ENCODE measurements at regions not wholly inside any gene's neighbourhood (a gene's known extent, or its start where the extent isn't known, plus 50 kb on each side); places are given as distances from the start of the nearest gene placed in this dataset.
"Not testable (repeated sequence)": the region's sequence is repeated elsewhere in the genome, so short reads cannot be mapped to it uniquely, and the experiment has no call there.

DNA sequence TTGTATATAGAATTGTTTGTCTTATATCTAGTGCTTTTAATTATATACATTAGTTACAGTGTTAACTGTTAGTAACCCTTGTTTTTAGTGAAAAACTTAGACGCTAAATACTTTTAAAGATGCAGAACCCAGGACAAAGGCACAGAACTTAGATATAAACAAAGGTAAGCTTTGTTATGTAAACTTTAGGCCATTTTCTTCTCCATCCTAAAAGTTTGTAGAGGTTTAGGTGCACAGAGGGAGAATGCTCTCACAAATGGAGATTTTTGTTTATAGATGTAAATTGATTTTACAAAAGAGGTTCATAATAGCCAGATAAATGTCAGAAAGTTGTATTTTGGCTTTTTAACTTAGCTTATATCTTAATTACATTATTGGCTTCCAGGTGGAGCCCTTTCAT lies 490.5 kb upstream of the LRRC7 start:
- TF ChIP-seq, protein P1, sequence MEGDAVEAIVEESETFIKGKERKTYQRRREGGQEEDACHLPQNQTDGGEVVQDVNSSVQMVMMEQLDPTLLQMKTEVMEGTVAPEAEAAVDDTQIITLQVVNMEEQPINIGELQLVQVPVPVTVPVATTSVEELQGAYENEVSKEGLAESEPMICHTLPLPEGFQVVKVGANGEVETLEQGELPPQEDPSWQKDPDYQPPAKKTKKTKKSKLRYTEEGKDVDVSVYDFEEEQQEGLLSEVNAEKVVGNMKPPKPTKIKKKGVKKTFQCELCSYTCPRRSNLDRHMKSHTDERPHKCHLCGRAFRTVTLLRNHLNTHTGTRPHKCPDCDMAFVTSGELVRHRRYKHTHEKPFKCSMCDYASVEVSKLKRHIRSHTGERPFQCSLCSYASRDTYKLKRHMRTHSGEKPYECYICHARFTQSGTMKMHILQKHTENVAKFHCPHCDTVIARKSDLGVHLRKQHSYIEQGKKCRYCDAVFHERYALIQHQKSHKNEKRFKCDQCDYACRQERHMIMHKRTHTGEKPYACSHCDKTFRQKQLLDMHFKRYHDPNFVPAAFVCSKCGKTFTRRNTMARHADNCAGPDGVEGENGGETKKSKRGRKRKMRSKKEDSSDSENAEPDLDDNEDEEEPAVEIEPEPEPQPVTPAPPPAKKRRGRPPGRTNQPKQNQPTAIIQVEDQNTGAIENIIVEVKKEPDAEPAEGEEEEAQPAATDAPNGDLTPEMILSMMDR (IDR thresholded peaks at IDR 0.05) = no peak
- no peak for TF ChIP-seq ZFX (IDR thresholded peaks at IDR 0.05; ENCODE audit: borderline replicate concordance)
- no peak overlapping the region for H3K27ac ChIP-seq

DNA sequence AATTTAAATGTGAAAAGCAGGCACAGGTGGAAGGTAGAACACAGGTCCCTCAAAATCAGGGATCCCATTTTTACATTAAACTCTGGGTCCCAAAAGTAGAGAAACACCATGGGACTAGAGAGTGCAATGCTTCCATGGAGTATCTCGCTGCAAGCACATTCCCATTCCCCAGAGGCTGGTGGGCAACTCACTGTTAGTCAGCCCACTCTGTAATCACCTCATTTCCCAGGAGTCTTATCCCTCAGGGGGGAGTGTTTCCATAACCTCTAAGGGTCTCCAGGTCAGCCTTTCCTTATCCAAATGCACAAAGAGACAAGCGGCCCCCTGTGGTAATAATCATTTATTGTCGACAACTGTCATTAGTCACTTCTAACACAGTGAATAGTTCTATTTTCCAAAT lies 490.1 kb upstream of the LRRC7 start:
- no peak overlapping the region for H3K27ac ChIP-seq
- TF ChIP-seq, protein P1 (IDR thresholded peaks at IDR 0.05) = no peak
- no peak for TF ChIP-seq ZFX (IDR thresholded peaks at IDR 0.05; ENCODE audit: borderline replicate concordance)

DNA sequence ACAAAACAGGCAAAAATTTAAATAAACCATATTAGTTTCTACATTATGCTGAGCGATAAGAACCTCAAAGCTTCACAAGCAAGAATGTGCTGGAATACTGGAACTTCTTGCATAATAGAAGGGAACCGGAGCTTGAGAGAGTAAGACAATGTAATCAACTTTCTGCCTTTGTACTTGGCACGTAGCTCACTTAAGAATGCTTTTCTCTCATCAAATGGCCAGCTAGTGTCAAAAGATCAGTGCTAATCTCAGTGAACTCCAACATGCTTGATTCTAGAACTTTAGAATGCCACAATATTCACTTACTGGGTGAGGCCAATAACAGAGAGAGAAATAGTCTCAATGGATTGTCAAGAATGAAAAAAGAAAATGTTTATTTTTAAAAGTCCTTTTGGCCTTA lies 486.1 kb upstream of the LRRC7 start:
- TF ChIP-seq, protein P1 (IDR thresholded peaks at IDR 0.05) = no peak
- no peak for TF ChIP-seq ZFX (IDR thresholded peaks at IDR 0.05; ENCODE audit: borderline replicate concordance)
- no peak overlapping the region for H3K27ac ChIP-seq

DNA sequence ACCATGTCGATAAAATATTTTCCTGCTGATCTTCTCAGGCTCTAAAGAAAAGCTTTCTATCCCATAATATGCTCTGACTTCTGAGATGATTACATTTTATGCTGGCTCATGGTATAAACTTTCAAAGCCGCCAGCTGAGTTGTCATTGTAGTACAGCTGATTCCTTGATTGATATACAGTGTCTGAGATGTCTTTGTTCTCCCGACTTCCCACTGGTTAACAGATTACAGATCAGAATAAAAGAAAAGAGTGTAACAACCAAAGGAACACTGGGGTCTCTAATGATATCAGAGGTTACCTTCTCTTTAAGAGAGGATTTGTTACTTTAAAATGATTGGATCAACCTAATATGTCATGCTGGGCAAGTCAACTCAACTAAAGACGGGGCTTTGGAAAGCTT lies 485.4 kb upstream of the LRRC7 start:
- TF ChIP-seq ZFX (IDR thresholded peaks at IDR 0.05; ENCODE audit: borderline replicate concordance) = no peak

DNA sequence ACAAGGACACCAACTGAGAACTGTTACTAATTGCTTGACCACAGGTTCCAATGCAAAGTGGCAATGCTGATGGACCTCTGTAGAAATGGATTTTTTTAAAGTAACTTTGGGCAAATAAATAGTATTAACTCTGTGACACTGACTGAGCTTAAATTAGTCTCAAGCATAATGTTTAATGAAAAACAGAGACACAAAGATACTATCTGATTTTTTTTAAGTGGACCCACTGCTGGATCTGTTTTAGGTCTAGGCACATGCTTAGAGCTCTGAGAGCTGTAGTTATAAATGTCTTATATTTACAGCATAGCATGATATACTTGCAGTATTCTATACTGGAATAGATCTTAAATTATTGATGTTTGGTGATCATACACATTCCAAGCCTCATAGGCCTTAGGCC lies 481.6 kb upstream of the LRRC7 start:
- TF ChIP-seq, protein P1 (IDR thresholded peaks at IDR 0.05) = no peak

More for the DNA sequence above, 485.4 kb upstream of the LRRC7 start:
- no peak overlapping the region for H3K27ac ChIP-seq

DNA sequence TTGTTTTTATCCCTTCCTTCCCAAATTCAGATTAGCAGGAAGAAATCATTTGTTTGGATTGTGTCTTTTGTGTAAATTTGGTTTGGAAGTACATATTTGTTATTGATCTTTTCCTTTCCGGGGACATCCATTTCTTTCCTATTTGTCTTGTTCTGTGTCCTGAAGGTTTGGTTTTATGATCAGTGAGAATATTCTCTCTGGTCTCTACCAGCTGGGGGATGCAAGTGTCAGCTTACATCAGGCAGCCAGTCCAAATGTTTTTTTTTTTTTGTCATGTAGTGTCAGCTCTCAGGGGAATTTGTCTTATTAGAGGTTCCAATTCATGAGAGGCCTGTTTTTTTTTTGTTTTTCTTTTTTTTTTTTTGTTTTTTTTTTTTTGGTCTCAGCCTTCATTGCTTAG lies 479.2 kb upstream of the LRRC7 start:
- TF ChIP-seq, protein P1 (IDR thresholded peaks at IDR 0.05) = no peak
- no peak for TF ChIP-seq ZFX (IDR thresholded peaks at IDR 0.05; ENCODE audit: borderline replicate concordance)
- H3K27ac ChIP-seq = no peak overlapping the region

More for the DNA sequence above, 481.6 kb upstream of the LRRC7 start:
- no peak overlapping the region for H3K27ac ChIP-seq

DNA sequence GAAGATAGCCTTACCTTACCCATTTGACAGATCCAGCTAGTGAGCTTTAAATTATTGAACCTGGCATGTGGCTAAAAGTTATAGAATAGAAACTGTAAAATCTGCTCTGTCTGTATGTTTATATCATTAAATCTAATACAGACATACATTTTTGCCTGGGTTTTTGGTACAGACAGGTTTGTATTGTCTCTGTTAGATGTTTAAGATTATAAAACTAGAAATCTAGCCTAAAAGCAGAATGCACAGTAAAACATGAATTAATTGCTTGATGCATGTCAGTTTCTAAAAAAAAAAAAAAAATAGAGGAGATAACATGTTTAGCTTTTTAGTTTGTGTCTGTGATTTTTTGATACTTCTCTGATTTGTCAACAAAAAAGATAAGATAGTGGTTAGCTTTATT lies 477.6 kb upstream of the LRRC7 start:
- no peak overlapping the region for H3K27ac ChIP-seq
- TF ChIP-seq, protein P1 (IDR thresholded peaks at IDR 0.05) = no peak
- no peak for TF ChIP-seq ZFX (IDR thresholded peaks at IDR 0.05; ENCODE audit: borderline replicate concordance)

DNA sequence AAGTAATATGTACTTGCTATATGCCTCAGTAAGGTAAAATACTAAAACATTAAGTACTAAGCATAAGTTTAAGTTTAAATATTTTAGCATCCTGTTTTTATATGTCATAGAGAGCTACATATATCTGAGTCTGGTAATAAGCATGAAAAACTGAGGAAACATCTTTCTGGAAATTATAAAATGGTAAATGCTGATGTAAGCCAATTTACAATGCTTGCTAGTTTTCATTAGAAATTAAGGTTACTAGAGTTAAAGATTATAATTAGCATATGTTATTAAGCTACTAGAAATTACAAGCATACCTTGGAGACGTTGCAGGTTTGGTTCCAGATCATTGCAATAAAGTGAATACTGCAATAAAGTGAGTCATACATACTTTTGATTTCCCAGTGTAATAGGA lies 477.0 kb upstream of the LRRC7 start:
- no peak overlapping the region for H3K27ac ChIP-seq
- TF ChIP-seq, protein P1 (IDR thresholded peaks at IDR 0.05) = no peak
- no peak for TF ChIP-seq ZFX (IDR thresholded peaks at IDR 0.05; ENCODE audit: borderline replicate concordance)

DNA sequence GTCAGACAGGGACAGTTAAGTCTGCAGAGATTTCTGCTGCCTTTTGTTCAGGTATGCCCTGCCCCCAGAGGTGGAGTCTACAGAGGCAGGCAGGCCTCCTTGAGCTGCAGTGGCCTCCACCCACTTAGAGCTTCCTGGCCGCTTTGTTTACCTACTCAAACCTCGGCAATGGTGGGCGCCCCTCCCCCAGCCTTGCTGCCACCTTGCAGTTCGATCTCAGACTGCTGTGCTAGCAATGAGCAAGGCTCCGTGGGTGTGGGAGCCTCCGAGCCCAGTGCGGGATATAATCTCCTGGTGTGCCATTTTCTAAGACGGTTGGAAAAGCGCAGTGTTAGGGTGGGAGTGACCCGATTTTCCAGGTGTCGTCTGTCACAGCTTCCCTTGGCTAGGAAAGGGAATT lies 465.7 kb upstream of the LRRC7 start:
- H3K27ac ChIP-seq = not testable (repeated sequence)

Measured in 22Rv1 (cell line).